GM21786 (cell line): ENCODE measurements at regions not wholly inside any gene's neighbourhood (a gene's known extent, or its start where the extent isn't known, plus 50 kb on each side); places are given as distances from the start of the nearest gene placed in this dataset.
"Not testable (repeated sequence)": the region's sequence is repeated elsewhere in the genome, so short reads cannot be mapped to it uniquely, and the experiment has no call there.

Experiments
- ATAC-seq: cut with Tn5 transposase; IDR thresholded peaks from one replicate; pipeline ENCODE4 v1.9.1; 2021; ENCODE audit not compliant: unreplicated experiment

DNA sequence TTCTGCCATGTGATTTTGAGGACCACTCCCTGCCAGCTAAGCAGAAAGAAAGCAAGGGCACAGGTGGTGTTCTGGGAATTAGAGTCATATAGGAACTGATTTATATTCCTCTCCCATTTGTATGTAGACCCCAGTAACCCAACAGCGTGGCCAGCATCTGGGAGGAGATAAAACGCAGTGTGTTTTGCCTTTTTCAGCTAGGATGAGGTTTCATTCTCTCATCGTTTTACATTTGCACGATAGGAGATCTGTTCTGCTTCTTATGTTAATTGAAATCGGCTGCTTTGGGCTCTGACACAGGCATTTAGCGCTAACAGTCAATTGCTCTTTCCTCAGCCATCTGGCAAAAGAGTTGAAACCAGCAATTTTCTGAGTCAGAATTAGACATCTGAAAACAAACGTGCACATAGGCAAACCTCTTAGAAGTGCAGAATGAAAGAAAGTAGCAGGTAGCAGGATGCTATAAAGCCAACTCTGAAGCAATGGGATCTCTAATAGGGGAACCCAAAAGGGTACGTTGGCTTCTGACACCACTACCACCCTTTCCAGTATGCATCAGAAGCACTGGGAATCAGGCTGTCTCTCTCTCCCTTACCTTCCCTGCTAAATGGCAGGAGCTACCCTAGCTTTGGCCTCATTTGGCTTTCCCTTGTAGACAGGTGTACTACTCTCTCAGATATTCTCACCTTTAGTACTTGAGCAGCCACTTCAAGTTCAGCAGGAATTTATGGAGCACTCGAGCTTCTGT lies 219.1 kb downstream of the PHLDA1 start:
- ATAC-seq = no peak

DNA sequence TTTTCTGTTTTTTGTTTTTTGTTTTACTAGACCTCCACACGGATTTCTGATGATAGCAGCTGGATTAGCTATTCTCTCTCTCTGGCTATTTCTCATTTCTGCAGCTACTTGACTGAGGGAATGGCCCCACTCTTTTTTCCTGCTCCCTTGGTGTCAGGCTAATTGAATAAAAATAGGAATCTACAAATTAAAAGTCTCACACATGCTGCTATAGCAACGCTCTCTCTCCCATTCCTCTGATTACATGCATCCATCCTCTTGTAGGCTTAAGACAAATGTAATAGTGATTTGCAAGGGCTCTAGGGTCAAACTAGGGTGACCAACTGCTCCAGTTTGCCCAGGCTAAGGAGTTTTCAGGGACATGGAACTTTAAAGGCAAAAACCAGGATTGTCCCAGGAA lies 221.8 kb downstream of the PHLDA1 start:
- ATAC-seq = no peak

DNA sequence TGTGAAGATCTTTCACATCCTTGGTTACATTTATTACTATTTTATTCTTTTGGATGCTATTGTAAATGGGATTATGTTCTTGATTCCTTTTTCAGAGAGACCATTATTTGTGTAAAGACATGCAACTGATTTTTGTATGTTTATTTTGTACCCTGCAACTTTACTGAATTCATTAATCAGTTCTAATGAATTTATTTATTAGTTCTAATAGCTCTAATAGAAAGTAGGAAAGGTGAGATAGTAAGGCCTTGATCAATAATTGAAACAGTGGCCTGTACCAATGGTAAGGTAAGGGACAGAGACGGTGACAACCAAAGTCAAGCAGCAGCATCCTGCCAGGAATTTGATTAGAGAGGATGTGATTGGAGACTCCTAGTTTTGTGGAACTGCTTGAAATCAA lies 224.1 kb downstream of the PHLDA1 start:
- no peak for ATAC-seq

DNA sequence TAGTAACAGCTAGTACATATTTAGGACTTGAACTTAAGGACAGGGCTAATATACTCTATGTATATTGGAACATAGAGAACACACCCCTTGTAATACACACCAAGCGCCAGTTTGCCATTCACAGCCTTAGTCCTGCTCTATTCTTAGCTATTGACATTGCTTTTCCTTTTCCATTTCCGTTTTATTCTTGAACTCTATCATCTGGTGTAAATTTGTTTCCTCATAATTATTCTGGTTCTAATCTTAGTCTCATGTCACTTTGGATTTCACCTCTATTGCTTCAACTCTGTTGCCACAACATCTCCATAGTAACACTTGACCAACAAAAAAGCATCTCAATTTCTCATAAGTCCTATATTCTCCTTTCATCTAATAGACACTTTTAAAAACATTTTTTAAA lies 225.7 kb downstream of the PHLDA1 start:
- no peak for ATAC-seq

DNA sequence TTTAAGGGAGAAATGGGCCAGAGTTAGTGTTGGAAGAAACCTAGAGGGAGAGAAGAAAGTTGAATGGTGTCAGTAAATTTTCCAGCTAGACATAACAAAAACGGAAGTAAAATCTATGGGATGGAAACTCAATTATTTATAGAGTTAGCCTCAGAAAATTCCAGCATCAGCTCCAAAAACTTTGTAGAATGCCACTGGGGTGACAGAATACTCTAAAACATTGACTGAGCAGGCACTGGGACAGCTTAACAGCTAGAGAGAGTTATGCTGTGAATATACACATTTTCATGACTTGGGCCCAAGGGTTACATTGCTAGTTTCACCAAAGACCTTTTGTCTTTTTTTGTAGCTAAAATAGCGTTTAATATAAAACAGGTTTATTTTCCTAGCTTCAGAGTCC lies 226.3 kb downstream of the PHLDA1 start:
- ATAC-seq = no peak

DNA sequence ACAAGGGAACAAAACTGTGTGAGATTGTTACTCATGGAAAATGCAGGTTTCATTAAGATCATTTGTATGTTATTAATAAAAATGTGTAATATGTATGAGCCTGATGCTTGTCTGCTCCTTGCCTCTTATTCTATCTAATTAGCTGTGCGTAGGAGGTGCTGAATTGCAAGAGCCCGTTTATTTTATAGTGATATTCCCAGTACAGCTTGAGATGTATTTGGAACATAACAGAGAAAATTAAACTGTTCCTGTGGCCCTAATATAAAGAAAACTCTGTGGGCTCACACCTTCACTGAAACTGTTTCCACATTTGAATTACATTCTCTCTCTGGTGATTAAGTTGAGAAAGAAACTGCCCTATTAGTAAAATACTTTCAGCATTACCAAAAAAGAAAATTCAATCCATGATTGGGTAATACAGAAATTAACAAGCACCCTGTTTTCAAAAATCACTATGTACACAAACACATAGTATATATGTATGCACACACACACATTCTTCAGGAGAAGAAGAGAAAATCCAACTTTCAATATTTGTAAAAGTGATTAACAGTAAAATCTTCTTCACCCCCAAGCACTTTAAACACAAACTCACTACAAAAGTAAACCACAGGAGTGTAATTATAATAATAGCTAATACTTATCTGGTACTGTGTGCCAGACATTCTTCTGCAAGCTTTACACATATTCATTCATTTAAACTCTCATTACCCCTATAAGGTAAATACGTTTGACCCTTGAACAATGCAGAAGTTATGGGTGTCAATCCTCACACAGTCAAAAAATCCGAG lies 233.2 kb downstream of the PHLDA1 start:
- ATAC-seq = no peak

DNA sequence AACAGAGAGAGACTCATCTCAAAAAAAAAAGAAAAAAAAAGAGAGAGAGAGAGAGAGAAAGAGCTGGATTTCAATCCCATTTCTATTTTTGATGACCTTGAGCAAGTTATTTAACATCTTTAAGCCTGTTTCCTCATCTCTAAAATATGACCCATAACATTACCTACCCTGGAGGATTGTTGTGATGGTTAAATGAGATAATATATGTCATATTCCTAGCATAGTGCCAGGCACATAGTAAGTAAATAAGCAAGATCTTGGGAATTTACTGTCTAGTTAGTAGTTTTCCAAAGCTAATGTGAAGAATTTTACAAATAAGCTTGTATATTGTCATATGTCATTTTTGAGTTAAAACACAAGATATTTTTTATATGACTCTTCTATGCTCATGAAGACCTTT lies 236.5 kb downstream of the PHLDA1 start:
- ATAC-seq = no peak

DNA sequence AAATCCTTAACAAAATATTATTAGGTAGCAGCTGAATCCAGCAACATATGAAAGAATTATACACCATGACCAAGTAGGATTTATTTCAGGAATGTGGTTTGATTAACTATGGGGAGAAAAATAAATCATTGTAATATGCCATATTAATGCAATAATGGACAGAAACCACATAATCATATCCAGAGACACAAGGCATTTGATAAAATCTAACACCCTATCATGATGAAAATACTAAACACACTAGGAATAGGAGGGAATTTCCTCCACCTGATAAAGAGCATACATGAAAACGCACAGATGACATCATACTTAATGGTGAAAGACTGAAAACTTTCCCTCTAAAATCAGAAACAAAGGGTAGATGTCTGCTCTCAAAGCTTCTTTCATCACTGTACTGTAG lies 238.9 kb downstream of the PHLDA1 start:
- no peak for ATAC-seq

DNA sequence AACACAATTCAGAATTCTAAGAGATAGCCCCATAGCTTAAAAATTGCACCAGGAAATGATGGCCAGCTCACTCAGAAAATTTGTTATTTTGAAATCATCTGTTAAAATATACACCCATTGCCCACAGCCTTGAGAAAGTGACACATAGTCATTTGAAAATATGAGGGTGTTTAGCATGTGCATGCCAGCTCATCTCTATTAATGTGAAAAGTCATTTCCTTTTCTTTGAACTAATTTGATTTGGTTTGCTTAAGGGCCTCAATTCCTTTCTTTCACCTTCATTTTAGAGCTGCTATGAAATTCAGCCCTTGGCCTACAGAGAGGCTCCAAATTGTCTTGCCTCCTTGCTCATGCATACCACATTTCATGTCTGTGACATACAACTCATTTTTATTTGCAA lies 241.4 kb downstream of the PHLDA1 start:
- ATAC-seq = no peak

DNA sequence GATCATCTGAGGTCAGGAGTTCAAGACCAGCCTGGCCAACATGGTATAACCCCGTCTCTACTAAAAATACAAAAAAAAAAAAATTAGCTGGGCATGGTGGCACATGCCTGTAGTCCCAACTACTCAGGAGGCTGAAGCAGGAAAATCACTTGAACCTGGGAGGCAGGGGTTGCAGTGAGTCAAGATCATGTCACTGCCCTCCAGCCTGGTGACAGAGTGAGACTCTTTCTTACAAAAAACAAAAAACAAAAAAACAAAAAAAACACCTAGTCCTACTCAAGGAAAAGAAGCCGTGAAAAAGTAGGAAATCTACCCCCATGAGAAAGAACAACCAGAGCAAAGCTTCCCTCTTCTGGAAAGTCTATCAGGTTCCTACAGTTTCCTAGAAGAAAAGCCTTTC lies 244.4 kb downstream of the PHLDA1 start:
- not testable (repeated sequence) for ATAC-seq

DNA sequence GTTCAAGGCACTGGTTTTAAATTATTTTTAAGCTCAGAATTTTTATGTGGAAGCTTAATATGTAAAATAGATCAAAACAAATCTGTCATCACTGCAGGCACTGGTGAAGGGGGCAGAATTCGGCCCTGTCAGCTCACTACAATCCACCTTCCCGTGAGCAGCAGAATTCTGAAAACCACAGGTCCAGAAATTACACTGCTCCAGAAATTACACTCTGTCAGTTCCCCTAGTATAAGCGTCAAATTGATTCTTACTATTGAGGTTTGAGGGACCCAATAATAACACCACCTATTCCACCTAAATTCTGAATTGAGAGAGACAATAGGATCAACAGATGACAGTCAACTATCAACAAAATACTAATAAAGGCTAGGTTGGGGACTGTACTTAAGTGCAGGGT lies 245.5 kb downstream of the PHLDA1 start:
- no peak for ATAC-seq

DNA sequence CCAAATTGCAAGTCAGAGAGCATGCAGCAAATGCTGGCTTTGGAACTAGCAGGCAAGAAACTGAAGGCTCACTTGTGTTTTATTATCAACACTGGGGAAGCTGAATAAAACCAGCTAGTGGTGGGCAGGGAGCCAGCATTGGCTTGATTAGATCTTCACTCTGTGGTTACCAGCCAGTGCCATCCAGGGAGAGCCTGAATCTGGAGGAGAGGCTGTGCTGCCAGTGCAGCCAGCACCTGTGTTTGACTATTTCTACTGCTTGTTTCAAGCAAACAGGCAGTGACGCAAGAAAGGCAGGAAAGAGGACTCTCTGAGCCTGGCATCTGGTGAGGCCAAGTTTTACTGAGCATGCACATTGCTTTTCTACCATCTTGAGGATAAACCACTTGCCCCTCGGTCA lies 247.0 kb downstream of the PHLDA1 start:
- ATAC-seq = no peak

DNA sequence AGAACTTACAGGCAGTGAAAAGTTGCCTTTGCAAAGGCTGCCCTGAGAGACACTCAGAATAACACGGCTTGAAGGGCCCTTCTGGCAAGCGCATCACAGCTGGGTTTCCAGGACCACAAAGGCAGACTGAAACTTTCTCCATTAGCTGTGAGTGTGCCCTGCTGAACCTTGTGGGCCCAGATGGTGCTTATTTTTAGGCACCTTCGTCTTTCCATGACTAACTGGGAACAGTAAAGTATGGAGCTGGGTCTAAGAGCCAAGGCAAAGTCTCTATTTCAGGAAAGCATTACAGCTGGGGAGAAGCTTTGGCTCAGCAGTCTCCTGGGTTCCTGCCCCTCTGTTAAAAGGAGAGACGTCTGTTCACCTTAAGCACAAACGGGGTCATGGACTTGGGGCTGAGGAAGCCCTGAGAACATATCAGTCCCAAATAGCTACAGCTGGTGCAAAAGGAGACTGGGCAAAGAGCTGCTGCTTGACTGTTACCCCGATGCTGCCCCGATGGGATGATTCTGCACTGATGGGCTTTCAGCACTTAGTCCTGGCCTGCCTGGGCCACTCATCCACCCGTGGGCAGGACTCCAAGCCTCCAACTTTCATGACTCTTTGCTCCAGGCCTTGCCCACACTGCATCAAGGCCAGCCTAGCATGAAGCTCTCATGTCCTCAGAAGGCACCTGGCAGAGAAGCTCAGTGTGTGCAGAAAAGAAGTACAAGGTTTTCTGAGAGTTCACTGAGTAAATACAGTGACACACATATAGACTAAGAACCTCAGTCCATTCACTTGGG lies 248.3 kb downstream of the PHLDA1 start:
- ATAC-seq = no peak

DNA sequence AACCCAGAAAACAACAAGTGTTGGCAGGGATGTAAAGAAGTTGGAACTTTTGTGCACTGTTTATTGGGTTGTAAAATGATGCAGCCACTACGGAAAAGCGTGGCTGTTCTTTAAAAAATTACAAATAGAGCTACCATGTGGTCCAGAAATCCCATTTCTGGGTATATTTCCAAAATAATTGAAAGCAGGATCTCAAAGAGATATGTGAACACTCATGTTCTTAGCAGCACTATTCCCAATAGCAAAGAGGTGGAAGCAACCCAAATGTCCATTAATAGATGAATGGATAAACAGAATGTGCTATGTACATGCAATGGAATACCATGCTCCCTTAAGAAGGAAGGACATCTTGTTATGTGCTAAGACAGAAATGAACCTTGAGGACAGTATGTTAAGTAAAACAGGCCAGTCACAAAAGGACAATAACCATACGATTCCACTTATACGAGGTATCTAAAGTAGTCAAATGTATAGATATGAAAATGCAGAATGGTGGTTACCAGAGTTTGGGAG lies 249.5 kb downstream of the PHLDA1 start:
- ATAC-seq = no peak

DNA sequence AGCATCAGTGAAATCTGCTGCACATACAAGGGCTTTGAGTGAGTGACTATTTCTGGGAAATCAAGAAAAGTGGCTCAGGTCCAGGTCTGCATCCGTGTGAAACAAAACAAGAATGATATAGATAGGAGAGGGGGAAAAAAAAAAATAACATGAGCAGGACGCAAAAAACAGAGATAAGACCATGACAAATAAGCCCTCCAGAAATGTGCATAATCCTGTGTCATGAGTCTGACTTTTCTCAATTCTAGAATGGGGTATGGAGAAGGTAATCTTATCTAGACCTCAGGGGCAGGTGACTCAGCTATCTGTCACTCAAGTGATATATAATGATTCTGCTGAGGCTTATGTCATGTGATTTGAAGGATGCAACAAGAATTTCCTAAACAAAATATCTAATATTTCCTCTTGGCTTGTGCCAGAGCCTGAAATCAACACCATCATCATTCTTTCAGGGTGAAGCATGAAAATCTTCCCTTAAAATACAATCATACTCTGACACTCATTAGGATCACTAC lies 250.0 kb downstream of the PHLDA1 start:
- no peak for ATAC-seq

DNA sequence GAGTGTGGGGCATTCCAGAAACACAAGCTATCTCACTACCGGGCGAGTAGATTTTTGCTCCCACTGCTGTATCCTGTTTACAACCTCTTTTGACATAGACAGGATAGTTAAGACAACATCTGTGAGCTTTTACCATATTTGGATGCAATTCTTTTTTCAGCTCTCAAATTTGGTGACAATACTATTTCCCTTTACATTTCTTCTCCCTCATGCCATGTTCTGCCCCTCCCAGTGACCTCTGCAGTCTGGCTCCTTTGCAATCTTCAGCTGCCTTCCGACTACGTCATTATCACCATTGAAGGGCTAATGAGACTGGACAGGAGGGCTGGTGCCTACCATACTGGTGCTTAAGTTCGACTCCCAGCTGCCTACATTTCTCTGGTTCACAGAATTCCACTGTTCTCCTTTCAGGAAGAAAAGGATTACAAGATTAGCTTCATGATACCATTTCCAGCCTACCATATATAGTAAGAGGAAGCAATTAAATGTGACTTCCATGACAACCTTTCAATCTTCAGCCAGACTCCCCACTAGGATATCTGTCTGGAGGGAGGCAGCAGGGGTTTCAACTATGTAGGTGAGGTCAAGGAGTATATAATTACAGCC lies 251.6 kb downstream of the PHLDA1 start:
- ATAC-seq = no peak

DNA sequence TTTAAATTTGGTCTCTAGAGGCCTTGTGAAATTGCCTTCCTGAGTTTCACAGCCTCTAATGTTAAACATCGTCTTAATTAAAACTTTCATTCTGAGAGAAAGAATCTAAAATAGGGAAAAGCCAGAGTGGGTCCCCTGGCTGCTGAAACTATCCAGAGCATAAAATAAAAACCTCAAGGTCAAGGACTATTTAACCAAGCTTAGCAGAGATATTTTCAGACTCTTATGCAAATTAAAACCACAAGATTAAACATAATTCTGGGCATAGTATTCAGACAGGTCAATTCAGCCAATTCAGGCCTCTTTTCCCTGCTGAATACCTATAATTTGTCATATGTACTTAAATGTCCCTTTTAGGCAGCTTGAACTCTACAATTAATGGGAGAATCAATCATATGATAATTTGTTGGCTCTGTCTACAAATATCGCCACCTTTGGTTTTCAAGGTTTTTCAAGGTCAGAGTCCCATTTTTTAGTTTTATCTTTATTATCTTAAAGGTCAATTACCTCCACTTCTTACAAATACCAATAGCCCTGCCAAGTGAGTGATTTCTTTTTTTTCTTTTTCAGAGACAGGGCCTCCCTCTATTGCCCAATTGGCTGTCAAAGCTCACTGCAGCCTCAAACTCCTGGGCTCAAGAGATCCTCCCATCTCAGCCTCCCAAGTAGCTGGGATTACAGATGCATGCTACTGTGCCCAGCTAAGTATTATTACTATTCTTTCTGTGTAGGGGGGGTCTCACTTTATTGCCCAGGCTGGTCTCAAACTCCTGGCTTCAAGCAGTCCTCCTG lies 257.1 kb downstream of the PHLDA1 start:
- peak; percentile 44 for ATAC-seq

DNA sequence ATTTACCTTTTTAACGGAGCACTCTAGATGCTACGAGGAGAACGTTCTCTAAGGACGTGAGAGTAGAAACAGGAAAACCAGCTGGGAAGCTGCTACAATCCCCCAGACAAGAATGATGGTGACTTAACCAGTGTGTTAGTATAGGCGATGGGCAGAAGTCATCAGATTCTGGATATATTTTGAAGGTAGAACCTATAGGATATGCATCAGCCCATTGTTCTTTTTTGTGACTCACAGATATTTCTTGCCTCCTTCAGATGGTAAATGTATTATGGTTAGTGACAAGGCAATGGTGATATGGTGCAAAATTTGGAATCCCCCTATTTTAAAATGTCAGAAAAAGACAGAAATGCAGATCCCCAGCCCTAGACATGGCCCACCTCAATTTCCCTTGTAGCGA lies 258.2 kb downstream of the PHLDA1 start:
- no peak for ATAC-seq

DNA sequence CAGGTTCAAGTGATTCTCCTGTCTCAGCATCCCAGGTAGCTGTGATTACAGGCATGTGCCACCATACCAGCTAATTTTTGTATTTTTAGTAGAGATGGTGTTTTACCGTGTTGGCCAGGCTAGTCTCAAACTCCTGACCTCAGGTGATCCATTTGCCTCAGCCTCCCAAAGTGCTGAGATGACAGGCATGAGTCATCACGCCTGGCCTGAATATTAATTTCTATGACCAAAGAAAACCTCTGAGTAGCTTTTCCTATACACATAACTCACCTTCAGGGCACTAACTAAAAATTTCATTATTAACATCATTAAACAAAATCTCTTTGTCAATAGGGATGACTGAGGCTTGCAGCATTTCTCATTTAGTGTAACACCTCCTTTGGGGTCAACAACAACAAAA lies 259.6 kb upstream of the KRR1 start:
- ATAC-seq = no peak

DNA sequence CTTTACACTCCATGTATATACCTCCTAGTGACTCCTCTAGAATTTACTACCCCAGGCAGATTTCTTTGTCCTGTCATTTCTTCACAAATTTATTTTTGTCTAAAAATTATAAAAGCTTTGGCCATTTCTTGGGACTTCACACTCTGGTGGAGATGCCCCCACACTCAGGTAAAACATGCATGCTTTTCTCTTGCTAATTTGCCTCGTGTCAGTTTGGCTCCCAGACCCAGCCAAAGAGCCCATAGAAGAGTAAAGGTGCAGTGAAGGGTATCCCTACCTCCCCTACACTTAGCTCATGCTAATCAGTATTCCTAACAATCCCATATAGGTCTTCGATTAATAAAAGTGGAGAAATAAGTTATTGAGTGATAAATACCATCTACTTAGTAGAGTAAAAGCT lies 256.5 kb upstream of the KRR1 start:
- no peak for ATAC-seq
